HG03097 (cell line): ENCODE measurements at regions not wholly inside any gene's neighbourhood (a gene's known extent, or its start where the extent isn't known, plus 50 kb on each side); places are given as distances from the start of the nearest gene placed in this dataset.

Experiments used
- ATAC-seq: cut with Tn5 transposase; IDR thresholded peaks from one replicate; pipeline ENCODE4 v1.9.1; 2021; ENCODE audit not compliant: unreplicated experiment, low FRiP score

GRCh38 chr4:110950731-110951130 is 327.9 kb upstream of the PITX2 start:
- ATAC-seq = no peak

DNA sequence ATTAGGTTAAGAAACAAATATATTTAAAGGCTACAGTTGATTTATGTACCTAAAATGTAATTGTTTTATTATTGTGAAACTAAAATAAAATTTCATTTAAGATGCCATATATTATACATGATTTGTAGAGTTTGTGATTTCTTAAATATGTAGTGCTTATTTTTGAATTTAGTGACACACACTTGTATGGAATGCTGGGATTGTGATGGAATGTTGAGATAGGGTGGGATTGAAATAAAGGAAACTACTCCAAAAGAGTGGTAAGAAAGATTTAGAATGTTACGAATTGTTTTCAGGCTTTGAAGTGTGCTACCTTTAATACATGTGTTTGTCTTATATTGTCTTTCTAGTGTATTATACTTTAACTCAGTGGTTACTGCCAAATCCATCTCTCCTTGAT is 330.3 kb upstream of the PITX2 start:
- ATAC-seq = no peak

GRCh38 chr4:110953898-110954297 is 331.0 kb upstream of the PITX2 start:
- no peak for ATAC-seq

DNA sequence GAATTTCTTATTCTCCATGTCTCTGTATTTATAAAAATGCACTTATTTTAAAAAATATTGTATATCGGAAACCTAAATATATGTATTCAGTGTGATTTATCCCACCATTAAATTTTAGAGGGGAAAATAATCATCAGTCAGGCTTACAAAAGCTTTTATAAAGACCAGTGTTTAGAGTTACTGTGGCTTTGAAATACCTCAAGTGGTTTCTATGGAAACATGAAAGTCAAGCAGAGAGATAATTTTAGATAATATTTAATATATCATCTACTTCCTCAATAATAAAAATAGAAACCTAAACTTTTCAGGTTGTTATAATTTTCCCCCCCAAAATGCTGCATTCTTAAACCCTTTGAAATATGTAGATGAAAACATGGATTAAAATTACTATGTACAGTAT is 332.9 kb upstream of the PITX2 start:
- ATAC-seq = no peak

- ATAC-seq = no peak
Observed at GRCh38 chr4:110959041-110959643, 336.3 kb upstream of the PITX2 start.

- ATAC-seq = no peak
Observed at GRCh38 chr4:110961066-110961465, 338.2 kb upstream of the PITX2 start.

DNA sequence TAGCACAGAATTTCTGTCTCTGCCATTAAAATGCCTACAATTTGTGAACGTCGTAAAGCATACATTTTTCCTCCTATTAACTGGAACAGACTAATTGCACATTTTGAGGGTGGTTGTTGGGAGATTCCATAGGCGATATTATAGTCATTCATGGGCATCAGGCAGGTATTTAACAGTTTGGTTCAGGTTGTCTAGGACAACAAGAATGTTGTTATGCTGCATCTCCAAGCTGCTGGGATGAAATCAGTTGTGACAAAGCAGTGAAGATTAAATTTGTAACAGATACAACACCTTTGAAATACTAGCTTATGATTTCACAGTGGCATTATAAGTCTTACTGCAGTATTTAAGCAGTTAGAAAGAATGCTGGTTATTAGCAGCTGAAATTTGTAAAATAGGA is 339.7 kb upstream of the PITX2 start:
- ATAC-seq = no peak

DNA sequence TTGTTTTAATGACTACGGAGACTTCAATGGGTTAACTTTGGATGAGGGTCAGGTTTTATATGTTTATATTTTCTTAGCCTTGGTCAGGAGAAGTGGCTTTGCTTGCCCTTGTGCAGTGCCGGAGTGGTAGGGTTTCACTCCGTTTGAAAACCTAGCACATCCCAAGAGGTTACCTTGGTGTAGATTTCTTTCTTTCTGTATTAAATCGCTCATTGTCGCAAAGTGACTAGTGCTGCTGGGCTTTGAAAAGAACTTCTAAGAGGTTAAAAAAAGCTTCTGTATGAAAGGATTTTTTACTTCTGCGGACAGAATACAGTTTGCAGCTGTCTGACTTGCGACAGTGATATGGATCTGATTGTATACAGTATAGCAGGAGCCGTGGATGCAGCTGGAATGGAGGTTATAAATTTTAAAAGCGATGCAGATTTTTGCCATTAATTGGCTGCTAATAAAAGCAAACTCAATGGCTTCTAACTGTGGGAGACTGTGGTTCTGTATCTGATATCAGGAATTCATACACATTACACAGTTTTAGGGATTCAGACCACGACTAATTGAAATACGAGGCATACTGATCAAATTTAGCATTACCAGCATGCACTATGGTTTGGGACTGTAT is 340.9 kb upstream of the PITX2 start:
- no peak for ATAC-seq

- ATAC-seq = no peak
Observed at GRCh38 chr4:110967936-110968335, 345.1 kb upstream of the PITX2 start.

GRCh38 chr4:110970642-110971041 is 347.8 kb upstream of the PITX2 start:
- ATAC-seq = peak; percentile 54

DNA sequence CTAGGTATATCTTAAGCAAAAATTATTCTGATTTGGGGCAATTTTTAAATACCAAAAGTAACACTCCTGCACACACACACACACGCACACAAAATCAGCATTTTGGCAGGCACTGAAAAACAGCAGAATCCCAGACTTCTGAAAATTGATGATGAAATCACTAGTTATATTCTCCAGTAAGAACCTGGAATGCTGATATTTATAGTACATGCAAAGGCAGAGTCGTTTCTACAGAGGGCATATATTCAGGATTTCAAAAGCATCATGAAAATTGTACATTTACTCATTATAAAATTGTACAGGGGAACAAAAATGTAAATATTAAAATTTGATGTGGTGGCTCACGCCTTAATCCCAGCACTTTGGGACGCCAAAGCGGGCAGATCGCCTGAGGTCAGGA is 352.5 kb upstream of the PITX2 start:
- no peak for ATAC-seq

- ATAC-seq = no peak
Observed at GRCh38 chr4:110977554-110977953, 354.7 kb upstream of the PITX2 start.

DNA sequence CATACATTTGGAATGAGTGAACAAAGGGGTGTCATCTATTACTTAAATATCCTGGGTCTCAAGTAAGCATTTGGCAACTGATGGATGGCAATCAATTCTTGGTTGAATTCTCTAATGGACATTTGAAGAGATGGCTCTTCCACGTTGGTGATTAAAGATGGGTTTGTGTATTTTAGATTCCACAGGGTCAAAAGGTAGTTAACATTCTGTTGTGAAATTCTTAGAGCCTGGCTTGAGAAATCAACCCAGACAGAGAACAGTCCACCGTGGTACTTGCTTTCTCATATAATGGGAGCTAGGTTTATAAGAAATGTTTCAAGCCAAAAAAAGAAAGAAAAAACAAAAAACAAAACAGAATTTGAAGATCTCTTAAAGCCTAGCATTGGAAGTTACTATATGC is 355.9 kb upstream of the PITX2 start:
- no peak for ATAC-seq

GRCh38 chr4:110982486-110982885 is 359.6 kb upstream of the PITX2 start:
- ATAC-seq = no peak

DNA sequence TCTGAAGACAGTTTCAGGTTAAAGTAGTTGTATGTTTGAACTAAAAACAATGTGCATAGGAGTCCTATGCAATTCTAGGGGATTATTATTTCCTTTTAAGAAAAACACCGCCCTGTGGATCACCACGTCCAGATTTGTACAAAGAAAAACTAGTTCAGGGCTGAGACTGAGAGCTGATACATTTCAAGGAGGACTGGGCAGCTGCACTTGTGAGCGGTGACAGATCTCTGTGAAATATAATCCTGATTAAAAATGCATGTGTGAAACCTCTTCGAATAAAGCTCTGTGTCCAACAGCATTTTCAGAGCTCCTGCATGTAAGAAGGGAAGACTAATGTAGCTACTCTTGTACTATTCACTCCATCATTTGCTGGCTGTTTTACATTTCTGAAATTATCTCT is 365.8 kb upstream of the PITX2 start:
- ATAC-seq = no peak

DNA sequence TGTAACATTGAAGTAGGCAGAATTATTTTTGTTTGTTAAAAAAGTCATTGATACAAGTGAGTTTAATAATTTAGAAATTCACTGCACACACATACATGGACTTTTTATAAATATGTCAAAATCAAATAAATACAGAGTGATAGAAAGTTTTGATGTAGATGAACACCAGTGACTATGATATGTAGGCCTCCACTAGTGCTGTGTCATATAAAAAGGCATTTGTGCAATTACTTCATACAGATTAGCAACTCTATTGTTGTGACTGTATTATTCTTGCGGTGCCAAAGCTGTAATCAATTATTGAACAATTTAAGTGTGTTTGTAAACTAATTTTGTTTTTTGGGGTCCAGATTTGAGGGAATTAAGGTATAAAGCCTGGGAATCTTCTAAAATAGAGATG is 366.2 kb upstream of the PITX2 start:
- ATAC-seq = no peak

- ATAC-seq = no peak
Observed at GRCh38 chr4:110994781-110995180, 371.9 kb upstream of the PITX2 start.

- no peak for ATAC-seq
Observed at GRCh38 chr4:110998320-110998719, 375.4 kb upstream of the PITX2 start.

- no peak for ATAC-seq
Observed at GRCh38 chr4:111011458-111011857, 388.6 kb upstream of the PITX2 start.

GRCh38 chr4:111013846-111014245 is 391.0 kb upstream of the PITX2 start:
- no peak for ATAC-seq

GRCh38 chr4:111014537-111014936 is 391.7 kb upstream of the PITX2 start:
- no peak for ATAC-seq

- ATAC-seq = no peak
Observed at GRCh38 chr4:111016416-111016815, 393.5 kb upstream of the PITX2 start.

GRCh38 chr4:111018216-111018615 is 395.3 kb upstream of the PITX2 start:
- ATAC-seq = no peak
